Hippocampal formation (tissue), 2 donors: ENCODE measurements at regions not wholly inside any gene's neighbourhood (a gene's known extent, or its start where the extent isn't known, plus 50 kb on each side); places are given as distances from the start of the nearest gene placed in this dataset.

Source experiments
- DNase-seq, 2 donors: peaks; one replicate each; lab custom pipeline; 2025; lab: John Stamatoyannopoulos, UW

DNA sequence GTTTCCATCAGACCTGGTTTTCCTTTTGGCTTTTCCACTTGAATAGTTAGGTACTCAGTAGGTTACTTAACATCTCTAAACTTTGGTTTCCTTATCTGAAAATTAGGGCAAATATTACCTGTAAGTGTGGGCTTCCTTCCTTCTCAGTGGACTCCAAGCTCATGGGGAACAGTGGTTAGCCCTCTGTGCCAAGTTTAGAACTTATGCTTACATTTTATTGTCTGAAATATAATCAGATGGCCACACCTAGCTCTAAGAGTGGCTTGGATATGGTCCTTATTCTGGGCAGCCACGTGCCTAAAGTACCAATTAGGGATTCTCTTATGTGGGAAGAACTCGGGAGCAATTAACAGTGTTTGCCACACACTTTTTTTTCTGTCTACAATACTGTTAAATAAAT, 133.9 kb downstream of the UCHL1 start:
- no peak for DNase-seq

DNA sequence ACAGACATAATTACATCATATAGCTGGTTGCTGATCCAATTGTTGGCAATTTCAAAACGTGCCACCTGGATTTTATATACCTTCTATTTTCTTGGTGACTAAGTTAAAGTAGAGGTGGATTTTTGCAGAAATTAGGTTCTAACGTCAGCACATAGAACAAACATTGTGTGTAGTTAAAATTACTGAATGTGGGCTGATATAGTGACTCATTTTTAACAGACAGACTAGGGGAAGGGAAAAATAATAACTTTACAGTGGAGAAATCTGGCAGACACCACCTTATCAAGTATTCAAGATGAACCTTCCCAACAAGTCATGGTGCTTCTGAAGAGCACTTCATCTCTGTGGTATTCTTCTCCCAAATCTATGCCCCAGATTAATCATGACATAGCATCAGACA, 134.5 kb downstream of the UCHL1 start:
- DNase-seq = no peak

GRCh38 chr4:41394481-41394894, 137.8 kb downstream of the UCHL1 start:
- DNase-seq = no peak

GRCh38 chr4:41396214-41396613, 139.5 kb downstream of the UCHL1 start:
- peak in 1 of 2 donors; percentile 29 for DNase-seq

DNA sequence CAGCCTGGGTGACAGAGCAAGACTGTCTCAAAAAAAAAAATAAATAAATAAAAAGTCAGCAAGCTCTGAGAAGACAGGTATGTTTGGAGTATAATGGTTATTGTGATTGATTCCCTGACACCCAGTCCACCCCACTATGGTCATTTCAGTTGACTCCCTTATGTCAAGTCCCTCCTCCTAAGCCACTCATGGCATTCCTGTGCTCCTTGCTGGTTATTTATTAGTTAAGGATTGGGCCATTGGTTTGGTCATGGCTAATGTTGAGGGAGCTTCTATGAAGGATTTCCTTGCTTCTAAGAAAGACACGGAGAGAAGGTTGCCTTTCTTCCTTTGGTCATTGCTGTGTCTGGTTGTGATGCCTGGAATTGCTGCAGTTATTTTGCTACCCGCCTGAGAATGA, 140.1 kb downstream of the UCHL1 start:
- no peak for DNase-seq

- DNase-seq = no peak
Measured at GRCh38 chr4:41399231-41399630, 138.7 kb upstream of the LIMCH1 start.

DNA sequence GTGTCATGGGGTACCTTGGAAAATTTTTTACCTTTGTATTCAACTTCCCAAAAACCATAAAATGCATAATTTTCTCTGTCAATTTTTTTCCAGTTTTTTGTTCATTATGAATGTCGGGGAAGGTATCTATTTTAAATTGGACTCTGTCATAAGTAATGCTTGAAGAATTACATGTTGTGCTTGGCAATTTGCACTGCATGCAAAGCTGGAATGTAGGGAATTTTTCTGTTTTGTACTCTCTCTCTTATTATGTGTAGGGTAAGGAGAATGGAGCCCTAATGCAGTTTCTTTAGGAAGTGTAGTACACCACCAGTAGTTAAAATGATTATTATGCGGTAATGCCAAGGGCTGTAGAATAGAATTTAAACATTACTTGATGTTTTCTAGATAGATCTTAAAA, 137.7 kb upstream of the LIMCH1 start:
- no peak for DNase-seq

DNA sequence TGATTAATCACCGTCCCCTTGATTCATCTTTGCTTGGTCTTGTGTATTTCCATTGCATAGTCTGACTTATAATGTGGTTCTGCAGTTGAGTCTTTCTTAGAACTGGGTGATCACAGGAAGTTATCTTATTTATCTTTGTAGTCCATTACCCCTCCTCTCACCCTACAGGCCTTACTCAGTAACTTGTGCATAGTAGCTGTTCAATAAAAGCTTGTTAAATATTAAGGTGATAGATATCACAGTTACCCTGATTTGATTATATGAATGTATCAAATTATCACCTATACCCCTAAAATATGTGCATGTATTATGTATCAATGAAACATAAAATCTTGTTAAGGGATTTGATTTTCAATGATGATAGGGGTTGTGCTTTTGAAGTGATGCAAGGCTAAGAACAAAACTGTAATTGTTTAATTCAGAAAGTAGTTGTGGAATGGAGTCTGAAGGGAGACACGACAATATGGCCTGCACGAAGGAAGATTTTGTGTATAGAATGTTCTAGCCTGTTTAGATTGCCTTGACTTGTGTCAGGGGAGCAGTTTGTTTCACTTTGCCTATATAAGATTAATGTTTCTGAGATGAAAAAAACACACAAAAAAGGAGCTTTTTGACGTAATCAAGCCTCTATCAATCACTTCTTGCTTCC, 132.4 kb upstream of the LIMCH1 start:
- DNase-seq = no peak

DNA sequence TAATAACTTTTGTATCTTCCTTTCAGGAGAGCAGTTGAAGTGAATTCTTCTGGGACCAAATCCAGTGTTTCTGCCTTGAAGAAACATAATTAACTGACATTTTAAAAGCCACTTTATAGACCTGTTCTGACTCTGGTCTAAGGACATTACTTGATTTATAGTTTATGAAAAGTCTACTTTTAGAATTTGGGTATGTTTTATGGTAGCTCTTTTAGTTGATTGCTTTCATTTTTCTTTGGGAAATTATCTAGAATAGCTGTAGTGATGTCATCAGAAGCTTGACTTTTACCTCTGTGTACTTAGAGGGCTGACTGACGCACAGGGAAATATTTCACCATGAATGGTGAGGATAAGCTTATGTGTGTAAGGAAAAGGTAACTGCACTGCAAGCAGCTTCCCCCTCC, 131.8 kb upstream of the LIMCH1 start:
- no peak for DNase-seq

- no peak for DNase-seq
Measured at GRCh38 chr4:41408150-41408549, 129.8 kb upstream of the LIMCH1 start.

DNA sequence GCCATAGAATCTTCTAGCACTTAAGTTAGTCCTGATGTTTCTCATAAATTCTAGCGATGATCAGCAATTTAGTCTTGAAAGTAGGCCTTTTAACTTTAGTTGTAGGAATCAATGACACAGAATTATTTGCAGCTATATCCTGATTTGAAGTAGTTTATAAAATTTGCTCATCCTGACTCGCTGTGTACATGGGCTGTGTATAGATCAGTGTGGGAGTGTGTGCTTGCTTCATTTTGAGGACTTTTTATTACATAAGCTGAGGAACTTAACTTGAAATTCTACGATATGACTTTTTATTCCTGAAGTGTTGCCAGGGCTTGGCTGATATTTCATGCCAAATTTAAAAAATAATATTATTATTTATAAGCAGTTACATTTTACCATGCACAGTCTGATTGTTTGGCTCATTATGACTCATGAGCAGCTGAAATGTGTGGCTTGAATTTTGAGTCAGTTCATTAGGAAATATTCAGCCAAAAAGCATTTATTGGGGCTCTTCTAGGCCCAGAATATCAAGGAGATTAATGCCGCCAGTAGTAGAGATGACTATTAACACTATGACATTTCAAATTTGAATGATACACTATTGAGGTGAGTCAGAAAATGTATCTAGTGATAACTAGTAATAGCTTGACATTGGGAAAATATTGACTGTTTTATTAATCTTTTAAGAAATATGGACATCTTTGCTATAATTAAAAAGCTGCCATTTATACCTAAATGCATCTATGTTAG, 128.9 kb upstream of the LIMCH1 start:
- DNase-seq = no peak

GRCh38 chr4:41409594-41409895, 128.4 kb upstream of the LIMCH1 start:
- no peak for DNase-seq

DNA sequence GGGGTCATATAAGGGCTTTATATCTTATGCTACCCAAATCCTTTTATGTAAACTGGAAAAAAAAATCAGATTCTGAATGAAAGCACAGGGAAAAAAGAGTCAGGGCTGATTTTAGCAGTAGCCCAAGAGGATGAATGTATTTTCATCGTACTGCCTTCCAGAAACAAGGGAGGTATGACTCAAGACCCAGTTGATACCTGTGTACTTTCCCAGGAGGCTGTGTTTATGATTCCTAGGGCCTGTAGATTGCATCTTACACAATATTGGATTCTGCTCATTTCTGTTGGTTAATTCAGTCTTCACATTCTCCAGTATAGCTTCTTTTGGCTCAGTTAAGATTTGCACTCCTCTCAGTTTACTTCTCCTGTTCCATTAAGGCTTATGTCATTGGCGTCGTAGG, 127.9 kb upstream of the LIMCH1 start:
- DNase-seq = no peak

DNA sequence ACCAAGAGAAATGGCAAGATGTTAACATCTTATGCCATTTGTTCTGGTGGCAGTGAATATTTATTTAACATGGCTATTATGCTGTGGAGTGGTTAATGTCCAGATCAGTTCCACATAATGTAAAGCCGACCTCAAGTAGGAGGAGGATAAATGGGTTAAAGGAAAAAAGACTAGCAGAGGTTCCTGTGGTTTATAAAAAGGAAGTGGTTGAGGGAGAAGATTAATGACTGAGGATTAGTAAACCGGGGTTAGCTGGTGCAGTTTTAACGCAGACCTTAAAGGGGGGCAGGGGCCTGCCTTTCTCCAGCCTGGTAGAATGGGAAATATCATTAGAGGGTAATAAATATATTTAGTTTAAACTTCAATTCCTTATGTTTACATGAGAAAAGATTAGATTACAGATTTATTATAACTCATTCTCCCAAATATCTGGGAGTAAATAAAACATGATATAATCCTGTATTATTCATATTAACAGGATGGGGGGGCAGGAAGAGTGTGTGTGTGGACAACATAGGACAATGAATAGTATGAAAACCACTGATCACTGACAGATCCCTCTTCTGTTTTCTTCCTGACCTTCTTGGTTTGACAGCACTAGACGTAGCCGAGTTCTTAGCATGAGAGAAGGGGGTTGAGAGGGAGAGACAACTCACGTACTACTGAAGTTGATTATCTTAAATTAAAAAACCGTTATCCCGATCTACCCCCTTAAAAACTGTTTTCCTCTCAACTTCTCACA, 124.1 kb upstream of the LIMCH1 start:
- DNase-seq = no peak

DNA sequence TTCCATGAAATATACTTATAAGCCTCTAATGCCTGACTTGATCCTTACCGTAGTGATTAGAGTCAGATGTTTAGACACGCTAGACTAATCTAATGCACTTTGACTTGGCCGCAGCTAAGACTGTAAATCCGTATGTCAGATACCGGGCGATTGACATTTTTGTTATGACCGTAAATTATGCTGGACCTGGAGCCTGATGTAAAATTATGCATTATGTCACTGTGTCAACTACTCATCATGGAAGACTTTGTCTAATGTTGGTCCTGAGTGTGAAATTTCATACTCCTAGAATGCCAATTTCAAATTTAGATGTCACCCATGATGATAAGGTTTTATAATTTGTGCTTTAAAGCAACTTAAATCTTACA, 123.6 kb upstream of the LIMCH1 start:
- DNase-seq = no peak

GRCh38 chr4:41418444-41418843, 119.5 kb upstream of the LIMCH1 start:
- peak; percentile 54 to 77 for DNase-seq

DNA sequence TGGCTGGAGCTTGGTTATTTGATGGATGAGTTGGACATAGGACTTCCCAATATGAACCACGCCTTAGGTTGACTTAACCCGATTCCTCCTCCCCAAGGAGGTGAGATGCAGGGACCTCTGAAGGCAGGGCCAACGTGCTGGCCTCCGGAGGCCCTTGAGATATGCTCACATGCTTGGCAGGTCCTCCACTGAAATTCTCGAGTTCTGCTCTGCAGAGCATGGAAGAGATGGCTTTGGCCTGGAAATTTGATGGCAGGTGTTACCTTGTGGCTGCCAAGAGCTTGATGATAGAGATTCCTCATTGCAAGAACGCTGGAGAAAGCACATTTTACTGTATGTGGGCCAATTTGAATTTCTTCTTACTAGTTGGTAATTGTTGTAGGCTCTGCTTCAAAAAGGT, 117.4 kb upstream of the LIMCH1 start:
- no peak for DNase-seq

- DNase-seq = no peak
Measured at GRCh38 chr4:41423117-41423516, 114.8 kb upstream of the LIMCH1 start.

- no peak for DNase-seq
Measured at GRCh38 chr4:41424522-41424921, 113.4 kb upstream of the LIMCH1 start.

GRCh38 chr4:41425650-41426049, 112.3 kb upstream of the LIMCH1 start:
- no peak for DNase-seq

DNA sequence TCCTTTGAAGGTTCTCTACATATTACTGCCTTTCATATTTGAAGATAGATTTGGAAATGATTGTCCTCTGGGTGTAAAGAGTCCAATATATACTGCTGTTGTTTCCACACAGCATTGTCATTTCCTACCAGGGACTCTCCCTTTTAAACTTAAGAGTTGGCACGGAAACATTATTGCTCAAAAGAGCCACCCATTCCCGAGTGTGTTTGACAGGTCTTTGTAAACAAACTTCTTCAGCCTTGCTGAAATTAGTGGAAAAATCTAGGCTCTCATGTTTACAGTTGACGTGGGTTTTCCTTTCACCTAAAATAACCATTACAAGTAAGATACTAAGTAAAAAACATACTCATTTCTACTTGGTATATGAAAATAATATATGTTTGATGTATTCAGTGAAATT, 111.4 kb upstream of the LIMCH1 start:
- DNase-seq = no peak

DNA sequence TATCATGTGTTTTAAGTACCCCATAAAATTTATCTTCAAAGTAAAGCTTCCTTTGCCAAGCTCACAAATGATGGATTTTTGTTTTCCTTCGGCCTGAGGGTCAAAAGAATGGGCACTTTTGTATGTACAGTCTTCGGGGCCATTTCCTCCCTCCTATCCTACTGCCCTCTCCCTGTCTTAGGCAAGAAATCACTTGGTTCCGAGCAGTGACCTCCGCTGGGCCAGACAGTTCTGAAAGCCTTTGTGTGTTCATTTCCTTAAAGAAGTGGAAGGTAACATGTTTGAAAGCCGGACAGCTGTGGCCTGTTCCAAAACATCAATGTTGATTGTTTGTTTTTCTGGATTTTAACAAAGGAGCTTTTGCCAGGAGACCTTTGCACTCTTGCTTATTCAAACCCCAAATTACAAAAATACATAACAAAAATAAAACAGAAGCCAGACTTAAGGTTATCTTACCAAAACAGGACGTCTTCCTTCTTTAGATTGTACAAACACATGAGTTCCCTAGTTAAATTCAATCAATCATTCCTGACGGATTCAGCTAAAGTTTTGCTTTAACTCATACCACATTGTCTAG, 110.6 kb upstream of the LIMCH1 start:
- no peak for DNase-seq
